Mesodermal cell (in vitro differentiated cells): ENCODE measurements at regions not wholly inside any gene's neighbourhood (a gene's known extent, or its start where the extent isn't known, plus 50 kb on each side); places are given as distances from the start of the nearest gene placed in this dataset.

ENCODE experiments used
- H3K27ac ChIP-seq: 2 replicates; pipeline ENCODE4 v1.7.0; 2013; ENCODE audit warnings: mild to moderate bottlenecking, low read depth, low read length, moderate library complexity; ENCODE audit not compliant: severe bottlenecking
- H3K36me3 ChIP-seq: 2 replicates; pipeline ENCODE4 v1.7.1; 2013; ENCODE audit warnings: mild to moderate bottlenecking, low read length, moderate library complexity; ENCODE audit not compliant: control insufficient read depth, insufficient read depth
- H3K4me1 ChIP-seq: one replicate; pipeline ENCODE4 v1.7.1; 2013; ENCODE audit warnings: mild to moderate bottlenecking, low read length; ENCODE audit not compliant: insufficient read depth, control insufficient read depth, poor library complexity, severe bottlenecking
- H3K4me3 ChIP-seq: 2 replicates; pipeline ENCODE4 v1.7.0; 2013; ENCODE audit warnings: low read length, control low read depth, mild to moderate bottlenecking; ENCODE audit not compliant: insufficient read depth, poor library complexity, severe bottlenecking; ENCODE audit errors: extremely low read depth
- H3K9me3 ChIP-seq: 2 replicates; pipeline ENCODE4 v1.7.1; 2013; ENCODE audit warnings: mild to moderate bottlenecking, low read length, moderate library complexity; ENCODE audit not compliant: control insufficient read depth
- WGBS, 2 experiments: methylation state at CpG; one replicate each; pipeline ENCODE4 v1.1.5; 2013; ENCODE audit warnings: missing lambda C conversion rate in 2 of 2; ENCODE audit not compliant: insufficient coverage in 2 of 2; 5-methylcytosine and 5-hydroxymethylcytosine counted together

DNA sequence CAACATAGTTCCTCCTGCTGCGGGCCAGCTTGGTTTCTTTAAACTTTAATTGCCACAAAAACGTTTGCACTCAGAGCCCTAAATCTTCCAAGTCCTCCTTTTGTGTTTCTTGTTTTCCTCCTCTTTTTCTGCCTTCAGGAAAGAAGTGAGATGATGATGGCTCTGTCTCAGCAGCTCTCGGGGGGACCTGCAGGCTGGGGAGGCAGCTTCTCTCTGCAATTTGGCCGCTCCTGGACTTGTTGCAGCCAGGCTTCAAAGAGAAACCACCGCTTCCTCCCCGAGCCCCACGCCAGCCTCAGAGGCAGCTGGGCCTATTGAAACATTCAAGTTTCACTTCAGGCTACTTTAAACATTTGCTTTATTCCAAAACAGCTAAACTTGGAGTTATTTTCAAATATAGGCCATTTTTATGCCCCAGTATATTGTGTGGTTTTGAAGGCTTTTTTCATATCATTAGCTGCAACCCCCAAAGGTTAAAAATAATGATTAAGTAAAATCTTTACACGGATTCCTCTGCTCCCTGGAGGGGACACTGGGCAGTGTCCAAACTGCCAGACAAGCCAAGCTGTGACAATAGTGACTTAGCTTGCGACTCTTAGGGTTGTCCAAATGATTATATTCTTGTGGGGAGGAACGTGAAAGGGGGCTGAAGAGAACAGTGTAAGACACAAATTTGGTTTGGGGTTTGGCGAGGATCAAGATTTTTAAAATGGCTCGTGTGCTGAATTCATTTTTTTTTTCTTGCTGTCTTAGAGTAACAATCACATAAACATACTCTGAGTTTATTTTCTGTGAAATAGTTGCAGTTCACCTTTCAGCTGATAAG is 330.8 kb downstream of the DLEU7 start:
- no peak overlapping the region for H3K4me3 ChIP-seq
- WGBS, 2 experiments: 68% methylated on average over 8 to 9 of the region's 12 CpGs
- peak overlapping the region; percentile 49 for H3K27ac ChIP-seq
- no peaks in the 10 kb centered on the region for H3K36me3 ChIP-seq
- H3K9me3 ChIP-seq: peaks cover 6% of the 10 kb centered on the region
- peaks cover 18% of the 10 kb centered on the region for H3K4me1 ChIP-seq

DNA sequence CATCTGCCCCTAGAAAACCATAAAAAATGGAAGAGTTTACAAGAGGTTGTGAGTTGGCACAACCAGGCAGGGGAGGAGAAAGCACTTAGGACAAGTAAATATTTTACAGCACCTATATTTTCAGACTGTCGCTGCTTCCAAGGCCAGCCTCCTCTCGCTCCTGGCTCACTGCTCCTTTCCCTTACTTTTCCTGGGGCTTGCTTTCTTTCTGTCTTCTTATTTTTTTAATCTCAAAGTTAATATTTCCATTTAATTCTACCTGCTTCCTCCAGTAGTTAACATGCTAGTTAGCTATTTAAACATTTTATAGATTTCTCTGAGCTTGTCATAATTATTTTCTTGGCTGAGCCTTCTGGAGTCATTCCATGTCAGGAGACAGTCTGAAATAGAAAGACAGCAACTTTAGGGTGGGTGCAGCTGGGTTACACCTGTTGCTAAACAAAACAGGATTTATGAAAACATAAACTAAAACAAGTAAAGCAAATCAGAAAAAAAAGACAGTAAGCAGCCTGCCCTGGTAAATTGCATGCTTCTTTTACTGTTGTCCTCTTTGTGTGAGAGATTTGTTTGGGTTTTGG is 330.1 kb downstream of the DLEU7 start:
- Histone ChIP-seq H3K4me3 (no peak overlapping the region), H3K36me3 (no peaks in the 10 kb centered on the region), H3K4me1 (peaks cover 18% of the 10 kb centered on the region), H3K27ac (no peak overlapping the region), H3K9me3 (peaks cover 6% of the 10 kb centered on the region)
- 79 to 100% methylated on average over 2 of the region's 2 CpGs for WGBS, 2 experiments

DNA sequence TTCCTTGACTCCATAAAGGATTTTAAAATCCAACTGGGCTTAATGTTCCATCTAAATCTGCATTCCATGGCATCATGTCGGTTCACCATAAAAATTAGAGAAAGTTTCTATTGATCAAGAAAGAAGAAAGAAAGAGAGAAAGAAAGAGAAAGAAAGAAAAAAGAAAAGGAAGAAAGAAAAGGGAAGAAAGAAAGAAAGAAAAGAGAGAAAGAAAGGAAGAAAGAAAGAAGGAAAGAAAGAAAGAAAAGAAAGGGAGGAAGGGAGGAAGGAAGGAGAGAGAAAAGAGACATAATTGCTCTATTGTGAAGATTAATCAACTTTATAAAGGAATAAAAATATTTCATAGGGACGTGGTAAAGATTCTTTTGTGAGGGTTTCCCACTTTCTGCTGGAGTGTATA is 329.2 kb downstream of the DLEU7 start:
- WGBS, 2 experiments: 100% methylated on average over 1 of the region's 2 CpGs; no CpG with 5 or more reads in 1 of the 2 experiments
- peaks cover 18% of the 10 kb centered on the region for H3K4me1 ChIP-seq

DNA sequence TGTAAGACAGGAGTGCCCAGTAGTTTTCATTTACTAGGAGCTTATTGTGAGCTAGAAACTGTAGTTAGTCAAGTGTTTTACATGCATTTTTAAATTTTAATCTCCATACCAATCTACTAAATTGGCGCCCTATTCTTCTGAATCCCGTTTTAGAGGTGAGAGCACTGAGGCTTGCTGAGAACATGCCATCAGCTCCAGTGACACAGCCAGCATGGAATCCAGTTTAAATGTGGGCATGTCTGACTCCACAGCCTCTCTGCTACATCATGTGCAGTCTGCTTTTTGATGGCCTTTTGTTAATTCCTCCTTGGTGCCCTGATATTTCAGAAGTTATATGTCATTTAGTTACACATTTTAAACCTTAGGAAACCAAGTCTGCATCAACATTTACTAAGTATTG is 325.4 kb downstream of the DLEU7 start:
- Histone ChIP-seq H3K27ac (no peak overlapping the region), H3K4me1 (peaks cover 10% of the 10 kb centered on the region), H3K4me3 (no peak overlapping the region), H3K36me3 (no peaks in the 10 kb centered on the region), H3K9me3 (no peaks in the 10 kb centered on the region)
- 92 to 94% methylated on average over 2 of the region's 2 CpGs for WGBS, 2 experiments

More for the DNA sequence above, 329.2 kb downstream of the DLEU7 start:
- Histone ChIP-seq H3K36me3 (no peaks in the 10 kb centered on the region), H3K4me3 (no peak overlapping the region), H3K27ac (no peak overlapping the region), H3K9me3 (peaks cover 1% of the 10 kb centered on the region)

DNA sequence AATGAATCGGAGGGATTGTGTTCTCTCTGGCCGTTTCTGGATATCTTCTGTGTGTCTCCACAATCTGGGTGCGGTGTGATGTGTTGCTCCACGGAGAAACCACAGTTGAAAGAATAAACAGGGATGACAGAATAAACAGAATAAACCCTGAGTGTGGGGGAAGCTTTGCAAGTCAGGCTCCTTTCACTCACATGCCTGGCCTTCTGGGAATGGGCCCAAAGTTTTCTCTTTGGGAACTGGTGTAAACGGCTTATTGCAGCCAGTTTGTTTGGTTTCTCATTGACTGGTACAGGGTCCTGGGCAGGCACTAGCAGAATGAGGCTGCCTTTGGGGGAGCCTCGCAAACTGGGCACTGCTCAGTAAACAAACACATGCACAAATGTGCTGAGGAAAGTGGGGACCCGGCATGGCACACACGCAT is 324.7 kb downstream of the DLEU7 start:
- H3K4me1 ChIP-seq: peaks cover 7% of the 10 kb centered on the region

DNA sequence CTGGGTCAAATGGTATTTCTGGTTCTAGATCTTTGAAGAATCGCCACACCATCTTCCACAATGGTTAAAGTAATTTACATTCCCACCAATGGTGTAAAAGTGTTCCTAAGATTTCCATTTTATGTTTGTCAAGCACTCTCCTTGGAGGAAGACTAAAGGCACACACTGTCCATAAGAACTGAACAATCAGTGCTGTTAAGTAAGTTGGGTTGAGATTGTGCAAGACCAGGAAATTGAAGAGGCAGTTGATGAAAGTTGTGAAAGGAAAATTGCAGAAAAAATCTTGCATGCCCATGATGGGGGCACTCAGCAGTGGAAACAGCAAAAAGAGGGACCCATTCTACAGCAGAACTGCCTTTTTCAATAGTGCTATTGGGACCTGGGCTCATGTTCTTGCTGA is 323.6 kb downstream of the DLEU7 start:
- WGBS, 2 experiments: no CpG with 5 or more reads among the region's 1 CpG
- Histone ChIP-seq H3K4me1 (peaks cover 7% of the 10 kb centered on the region), H3K4me3 (no peak overlapping the region), H3K36me3 (no peaks in the 10 kb centered on the region), H3K9me3 (no peaks in the 10 kb centered on the region), H3K27ac (no peak overlapping the region)

More for the DNA sequence above, 324.7 kb downstream of the DLEU7 start:
- Histone ChIP-seq H3K4me3 (no peak overlapping the region), H3K27ac (no peak overlapping the region), H3K9me3 (no peaks in the 10 kb centered on the region), H3K36me3 (no peaks in the 10 kb centered on the region)
- 94 to 97% methylated on average over 4 to 6 of the region's 8 CpGs for WGBS, 2 experiments

DNA sequence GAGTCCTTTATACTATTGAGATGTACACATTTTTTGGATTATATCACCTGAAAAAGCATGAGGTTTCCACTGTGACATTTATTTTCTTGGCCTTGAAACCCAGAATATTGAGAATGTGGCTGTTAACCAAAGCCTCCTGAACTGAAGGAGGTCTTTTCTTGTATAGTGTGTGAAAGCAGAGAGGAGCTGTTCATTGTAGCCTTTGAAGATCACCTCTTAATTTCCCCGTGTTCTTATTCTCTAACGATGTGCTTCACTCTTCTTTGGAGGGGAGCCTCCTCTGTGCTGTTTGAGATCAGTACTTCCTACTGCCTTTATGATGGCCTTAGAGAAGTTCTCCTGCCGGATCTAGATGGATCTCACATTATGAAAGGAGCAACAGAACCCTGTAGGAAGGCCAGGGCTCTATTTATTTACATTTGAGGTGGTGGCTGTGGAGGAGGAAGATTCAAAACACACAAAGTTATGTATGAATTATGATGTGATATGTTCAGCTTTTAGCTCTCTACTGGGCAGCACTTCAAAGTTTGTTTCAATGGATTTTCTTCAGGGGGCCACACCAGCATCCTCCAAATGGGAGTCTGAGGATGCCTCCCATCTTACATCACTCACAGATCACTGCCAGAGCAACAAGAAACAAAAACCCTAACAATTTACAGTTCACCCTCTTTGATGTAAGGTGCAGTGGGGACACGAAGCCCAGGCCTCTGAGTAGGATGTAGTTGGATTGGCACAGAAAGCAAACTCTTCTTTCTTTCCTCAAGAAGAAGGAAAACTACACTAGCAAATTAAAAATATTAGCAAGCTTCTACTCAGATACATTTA is 322.3 kb downstream of the DLEU7 start:
- Histone ChIP-seq H3K27ac (no peak overlapping the region), H3K4me3 (no peak overlapping the region), H3K9me3 (no peaks in the 10 kb centered on the region), H3K4me1 (peaks cover 7% of the 10 kb centered on the region), H3K36me3 (no peaks in the 10 kb centered on the region)
- WGBS, 2 experiments: 75 to 96% methylated on average over 2 to 3 of the region's 4 CpGs

DNA sequence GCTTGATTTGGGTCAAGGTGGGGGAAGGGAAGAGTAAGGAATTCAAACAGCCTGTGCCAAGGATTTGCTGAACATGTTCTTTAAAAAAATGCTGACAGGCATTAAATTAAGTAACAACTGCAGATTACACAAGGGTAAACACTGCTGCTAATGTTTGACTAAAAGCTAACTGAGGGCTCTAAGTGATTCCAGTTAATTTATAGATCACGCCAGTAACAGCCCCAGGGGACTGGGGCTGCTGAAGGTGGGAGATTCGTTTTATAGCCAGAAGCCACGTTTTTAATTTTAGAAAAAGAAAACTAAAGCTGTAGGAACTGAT is 321.7 kb downstream of the DLEU7 start:
- Histone ChIP-seq H3K4me1 (peaks cover 7% of the 10 kb centered on the region), H3K27ac (no peak overlapping the region)
- WGBS, 2 experiments: 71 to 81% methylated on average over 3 of the region's 3 CpGs

DNA sequence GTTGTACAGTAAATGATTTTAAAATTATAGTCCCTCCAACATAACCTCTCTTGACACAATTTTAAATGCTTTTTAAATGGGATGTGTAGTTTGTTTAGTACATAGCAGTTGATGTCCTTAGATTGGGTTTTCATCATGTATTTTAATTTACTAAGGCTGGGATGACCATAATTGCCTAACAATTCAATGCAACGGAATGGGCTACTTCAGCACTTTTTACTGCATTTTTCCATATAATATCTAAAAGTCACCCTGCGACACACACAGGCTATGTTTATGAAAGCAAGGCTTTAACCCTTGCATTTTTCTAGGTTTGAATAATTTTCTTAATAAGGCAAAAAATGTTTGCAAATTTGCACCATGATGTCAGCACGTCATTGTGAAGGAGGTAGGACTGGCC is 321.0 kb downstream of the DLEU7 start:
- WGBS, 2 experiments: 100% methylated on average over 1 of the region's 3 CpGs
- H3K36me3 ChIP-seq: no peaks in the 10 kb centered on the region
- no peak overlapping the region for H3K4me3 ChIP-seq
- no peaks in the 10 kb centered on the region for H3K9me3 ChIP-seq
- H3K4me1 ChIP-seq: peaks cover 7% of the 10 kb centered on the region
- no peak overlapping the region for H3K27ac ChIP-seq

More for the DNA sequence above, 321.7 kb downstream of the DLEU7 start:
- H3K4me3 ChIP-seq: no peak overlapping the region
- H3K36me3 ChIP-seq: no peaks in the 10 kb centered on the region
- H3K9me3 ChIP-seq: no peaks in the 10 kb centered on the region

DNA sequence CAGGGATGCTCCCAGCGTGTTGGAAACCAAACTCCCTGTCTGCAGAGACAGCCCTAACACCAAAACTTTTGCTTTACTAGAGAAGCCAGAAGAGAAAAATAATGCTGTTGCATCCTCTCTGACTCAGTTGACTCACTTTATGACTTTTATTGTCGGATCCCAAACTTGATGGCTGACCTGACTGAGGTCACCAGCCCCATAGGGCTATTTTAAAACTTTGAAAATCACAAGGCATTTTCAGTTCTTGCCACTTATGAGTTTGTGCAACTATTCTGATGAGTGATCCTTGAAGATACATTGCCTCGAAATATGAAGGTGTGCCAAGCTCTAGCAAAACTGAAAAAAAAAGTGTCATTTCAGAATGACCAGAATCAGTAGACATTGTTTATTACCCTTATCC is 320.2 kb downstream of the DLEU7 start:
- peaks cover 7% of the 10 kb centered on the region for H3K4me1 ChIP-seq
- no peaks in the 10 kb centered on the region for H3K36me3 ChIP-seq
- H3K9me3 ChIP-seq: no peaks in the 10 kb centered on the region
- 100% methylated on average over 2 of the region's 3 CpGs for WGBS, 2 experiments
- no peak overlapping the region for H3K4me3 ChIP-seq
- no peak overlapping the region for H3K27ac ChIP-seq
